ENCODE measurements at regions not wholly inside any gene's neighbourhood (a gene's known extent, or its start where the extent isn't known, plus 50 kb on each side); places are given as distances from the start of the nearest gene placed in this dataset.

DNA sequence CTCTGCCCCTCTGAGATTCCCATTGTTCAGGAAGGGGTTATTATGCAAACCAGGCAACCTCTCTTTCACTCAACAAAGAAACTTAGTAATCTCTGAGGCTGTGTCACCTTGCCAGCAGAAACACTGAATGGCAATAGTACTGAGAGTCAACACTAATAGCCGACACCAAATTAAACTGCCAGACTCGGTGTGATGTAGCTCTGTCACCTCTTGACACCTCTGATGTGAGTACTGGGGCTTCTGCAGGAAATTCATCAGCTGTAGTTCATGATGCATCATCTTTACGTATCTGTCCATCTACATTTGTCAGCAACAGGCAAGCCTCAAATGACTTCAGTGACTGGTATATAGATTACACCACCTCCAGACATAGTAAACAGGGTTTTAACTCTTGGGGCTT is 65.0 kb upstream of the ONECUT1 start:
- Mint-ChIP-seq H3K36me3 (ENCODE audit: insufficient read depth) (no peaks in the 10 kb centered on the region), H3K9me3 (ENCODE audit: low read depth) (no peaks in the 10 kb centered on the region), H3K27ac (no peak overlapping the region), H3K4me3 (ENCODE audit: low read depth) (no peak overlapping the region), H3K4me1 (ENCODE audit: low read depth) (peaks cover 1% of the 10 kb centered on the region), H3K27me3 (no peaks in the 10 kb centered on the region)
- no peak for DNase-seq (ENCODE audit: low spot score, unreplicated experiment)
- TF ChIP-seq, protein P1, sequence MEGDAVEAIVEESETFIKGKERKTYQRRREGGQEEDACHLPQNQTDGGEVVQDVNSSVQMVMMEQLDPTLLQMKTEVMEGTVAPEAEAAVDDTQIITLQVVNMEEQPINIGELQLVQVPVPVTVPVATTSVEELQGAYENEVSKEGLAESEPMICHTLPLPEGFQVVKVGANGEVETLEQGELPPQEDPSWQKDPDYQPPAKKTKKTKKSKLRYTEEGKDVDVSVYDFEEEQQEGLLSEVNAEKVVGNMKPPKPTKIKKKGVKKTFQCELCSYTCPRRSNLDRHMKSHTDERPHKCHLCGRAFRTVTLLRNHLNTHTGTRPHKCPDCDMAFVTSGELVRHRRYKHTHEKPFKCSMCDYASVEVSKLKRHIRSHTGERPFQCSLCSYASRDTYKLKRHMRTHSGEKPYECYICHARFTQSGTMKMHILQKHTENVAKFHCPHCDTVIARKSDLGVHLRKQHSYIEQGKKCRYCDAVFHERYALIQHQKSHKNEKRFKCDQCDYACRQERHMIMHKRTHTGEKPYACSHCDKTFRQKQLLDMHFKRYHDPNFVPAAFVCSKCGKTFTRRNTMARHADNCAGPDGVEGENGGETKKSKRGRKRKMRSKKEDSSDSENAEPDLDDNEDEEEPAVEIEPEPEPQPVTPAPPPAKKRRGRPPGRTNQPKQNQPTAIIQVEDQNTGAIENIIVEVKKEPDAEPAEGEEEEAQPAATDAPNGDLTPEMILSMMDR (IDR thresholded peaks at IDR 0.05; ENCODE audit: unreplicated experiment) = no peak

DNA sequence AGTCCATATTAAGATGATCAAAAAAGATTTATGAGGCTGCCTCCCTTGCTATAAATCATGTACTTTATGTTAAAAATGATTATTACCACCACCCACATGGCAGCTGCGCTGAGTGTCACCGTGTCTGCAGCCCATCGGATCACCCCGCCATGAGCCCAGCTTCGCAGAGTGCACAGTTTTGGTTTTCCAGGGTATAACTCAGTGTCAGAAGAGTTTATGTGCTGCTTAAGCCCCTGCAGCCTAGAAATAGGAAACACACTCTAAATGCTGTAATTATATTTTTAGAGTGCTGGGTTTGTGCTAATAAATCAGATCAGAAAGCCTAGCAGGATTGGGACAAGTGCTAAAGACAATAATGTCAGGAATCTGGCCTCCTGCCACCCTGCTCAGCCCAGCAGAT is 54.7 kb upstream of the ONECUT1 start:
- peaks cover 1% of the 10 kb centered on the region for H3K36me3 Mint-ChIP-seq (ENCODE audit: insufficient read depth)
- peaks cover 3% of the 10 kb centered on the region for H3K9me3 Mint-ChIP-seq (ENCODE audit: low read depth)
- H3K27me3 Mint-ChIP-seq = peaks cover 5% of the 10 kb centered on the region
- no peak overlapping the region for H3K27ac Mint-ChIP-seq
- no peak overlapping the region for H3K4me3 Mint-ChIP-seq (ENCODE audit: low read depth)
- TF ChIP-seq, protein P1 (IDR thresholded peaks at IDR 0.05; ENCODE audit: unreplicated experiment) = no peak
- no peak for DNase-seq (ENCODE audit: low spot score, unreplicated experiment)
- H3K4me1 Mint-ChIP-seq (ENCODE audit: low read depth) = no peaks in the 10 kb centered on the region

Measured in progenitor cell of endocrine pancreas (in vitro differentiated cells).